ENCODE measurements at regions not wholly inside any gene's neighbourhood (a gene's known extent, or its start where the extent isn't known, plus 50 kb on each side); places are given as distances from the start of the nearest gene placed in this dataset.

DNA sequence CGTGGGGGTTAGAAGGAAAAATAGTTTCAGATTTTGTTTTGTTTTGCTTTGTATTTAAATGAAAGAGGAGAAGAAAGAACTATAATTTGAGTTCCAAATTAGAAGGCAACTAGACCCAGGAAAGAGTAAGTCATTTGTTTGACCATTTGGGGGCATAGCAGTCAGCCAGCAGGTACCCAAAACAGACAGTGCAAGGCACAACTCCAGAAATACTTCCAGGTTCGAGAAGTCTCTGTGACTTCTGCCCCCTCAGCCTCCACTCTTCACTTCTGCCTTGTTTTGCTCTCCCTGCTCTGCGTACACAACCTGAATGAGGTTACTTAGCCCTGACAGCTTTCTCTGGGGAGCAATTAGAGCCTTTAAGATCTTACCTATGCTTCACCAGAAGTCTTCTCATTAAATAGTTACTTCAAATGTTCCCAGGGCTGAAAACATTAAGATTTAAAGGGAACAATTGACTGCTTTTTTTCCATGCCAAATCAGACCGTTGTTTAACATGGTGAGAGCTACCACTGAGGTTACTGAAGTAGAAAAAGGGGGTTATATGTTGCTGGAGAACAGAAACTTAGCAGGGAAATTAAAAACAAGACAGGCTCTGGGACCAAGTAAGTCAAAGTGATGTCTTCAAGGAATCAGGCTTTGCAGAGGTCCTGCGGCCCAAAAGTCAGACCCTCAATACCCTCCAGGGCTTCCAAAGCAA, 216.9 kb downstream of the BCL11A start:
- Histone ChIP-seq H3K79me2 (ENCODE audit: insufficient read depth, low read length) (no peaks in the 10 kb centered on the region), H3K9me3 (ENCODE audit: low read depth, low read length) (no peaks in the 10 kb centered on the region), H2AFZ (ENCODE audit: low read length) (no peak overlapping the region), H3K36me3 (ENCODE audit: insufficient read depth, low read length) (no peaks in the 10 kb centered on the region), H3K27me3 (ENCODE audit: insufficient read depth, low read length) (no peaks in the 10 kb centered on the region), H3K4me3 (ENCODE audit: insufficient read depth, low read length) (no peak overlapping the region), H4K20me1 (ENCODE audit: insufficient read depth, low read length) (no peaks in the 10 kb centered on the region), H3K4me2 (ENCODE audit: insufficient read depth, low read length) (no peak overlapping the region), H3K27ac (ENCODE audit: low read depth, low read length) (no peak overlapping the region), H3K4me1 (ENCODE audit: insufficient read depth, low read length) (no peaks in the 10 kb centered on the region)
- DNase-seq (ENCODE audit: insufficient read length, low spot score, missing footprints) = peak; percentile 17
- TF ChIP-seq, protein P1, sequence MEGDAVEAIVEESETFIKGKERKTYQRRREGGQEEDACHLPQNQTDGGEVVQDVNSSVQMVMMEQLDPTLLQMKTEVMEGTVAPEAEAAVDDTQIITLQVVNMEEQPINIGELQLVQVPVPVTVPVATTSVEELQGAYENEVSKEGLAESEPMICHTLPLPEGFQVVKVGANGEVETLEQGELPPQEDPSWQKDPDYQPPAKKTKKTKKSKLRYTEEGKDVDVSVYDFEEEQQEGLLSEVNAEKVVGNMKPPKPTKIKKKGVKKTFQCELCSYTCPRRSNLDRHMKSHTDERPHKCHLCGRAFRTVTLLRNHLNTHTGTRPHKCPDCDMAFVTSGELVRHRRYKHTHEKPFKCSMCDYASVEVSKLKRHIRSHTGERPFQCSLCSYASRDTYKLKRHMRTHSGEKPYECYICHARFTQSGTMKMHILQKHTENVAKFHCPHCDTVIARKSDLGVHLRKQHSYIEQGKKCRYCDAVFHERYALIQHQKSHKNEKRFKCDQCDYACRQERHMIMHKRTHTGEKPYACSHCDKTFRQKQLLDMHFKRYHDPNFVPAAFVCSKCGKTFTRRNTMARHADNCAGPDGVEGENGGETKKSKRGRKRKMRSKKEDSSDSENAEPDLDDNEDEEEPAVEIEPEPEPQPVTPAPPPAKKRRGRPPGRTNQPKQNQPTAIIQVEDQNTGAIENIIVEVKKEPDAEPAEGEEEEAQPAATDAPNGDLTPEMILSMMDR (IDR thresholded peaks at IDR 0.05; ENCODE audit: extremely low read depth, low read depth, low read length) = no peak

GRCh38 chr2:60335533-60336237, 217.8 kb downstream of the BCL11A start:
- no peak for DNase-seq (ENCODE audit: insufficient read length, low spot score, missing footprints)
- H3K27me3 ChIP-seq (ENCODE audit: insufficient read depth, low read length) = no peaks in the 10 kb centered on the region
- H3K4me1 ChIP-seq (ENCODE audit: insufficient read depth, low read length) = no peaks in the 10 kb centered on the region
- TF ChIP-seq, protein P1 (IDR thresholded peaks at IDR 0.05; ENCODE audit: extremely low read depth, low read depth, low read length) = no peak
- H3K36me3 ChIP-seq (ENCODE audit: insufficient read depth, low read length) = no peaks in the 10 kb centered on the region
- no peaks in the 10 kb centered on the region for H3K79me2 ChIP-seq (ENCODE audit: insufficient read depth, low read length)
- no peak overlapping the region for H3K4me3 ChIP-seq (ENCODE audit: insufficient read depth, low read length)
- no peak overlapping the region for H3K27ac ChIP-seq (ENCODE audit: low read depth, low read length)
- H3K9me3 ChIP-seq (ENCODE audit: low read depth, low read length) = no peaks in the 10 kb centered on the region
- H3K4me2 ChIP-seq (ENCODE audit: insufficient read depth, low read length) = no peak overlapping the region
- H2AFZ ChIP-seq (ENCODE audit: low read length) = no peak overlapping the region
- no peaks in the 10 kb centered on the region for H4K20me1 ChIP-seq (ENCODE audit: insufficient read depth, low read length)

DNA sequence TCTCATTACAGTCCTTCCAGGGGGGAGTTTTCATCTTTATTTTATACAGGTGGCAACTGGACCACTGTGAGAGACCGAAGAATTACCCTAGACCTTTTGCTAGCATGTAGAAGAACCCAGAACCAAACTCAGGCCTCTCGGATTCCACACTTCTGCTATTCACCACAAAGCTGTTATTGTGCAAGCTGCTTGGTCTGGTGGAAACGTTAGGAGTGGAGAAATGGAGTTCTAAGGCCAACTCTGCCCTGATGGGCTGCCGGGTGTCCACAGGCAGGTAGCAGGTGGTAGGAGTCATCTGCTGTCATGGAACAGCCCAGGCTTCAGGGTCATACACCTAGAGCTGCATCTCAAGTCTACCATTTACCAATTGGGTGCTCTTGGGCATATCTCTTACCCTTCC, 218.8 kb downstream of the BCL11A start:
- Histone ChIP-seq H3K79me2 (ENCODE audit: insufficient read depth, low read length) (no peaks in the 10 kb centered on the region), H3K27ac (ENCODE audit: low read depth, low read length) (no peak overlapping the region), H3K4me3 (ENCODE audit: insufficient read depth, low read length) (no peak overlapping the region), H3K27me3 (ENCODE audit: insufficient read depth, low read length) (no peaks in the 10 kb centered on the region), H2AFZ (ENCODE audit: low read length) (no peak overlapping the region), H3K36me3 (ENCODE audit: insufficient read depth, low read length) (no peaks in the 10 kb centered on the region), H3K9me3 (ENCODE audit: low read depth, low read length) (no peaks in the 10 kb centered on the region), H3K4me2 (ENCODE audit: insufficient read depth, low read length) (no peak overlapping the region), H4K20me1 (ENCODE audit: insufficient read depth, low read length) (no peaks in the 10 kb centered on the region), H3K4me1 (ENCODE audit: insufficient read depth, low read length) (no peaks in the 10 kb centered on the region)
- TF ChIP-seq, protein P1 (IDR thresholded peaks at IDR 0.05; ENCODE audit: extremely low read depth, low read depth, low read length) = no peak
- DNase-seq (ENCODE audit: insufficient read length, low spot score, missing footprints) = no peak

GRCh38 chr2:60333264-60333663, 220.2 kb downstream of the BCL11A start:
- TF ChIP-seq, protein P1 (IDR thresholded peaks at IDR 0.05; ENCODE audit: extremely low read depth, low read depth, low read length) = no peak
- H2AFZ ChIP-seq (ENCODE audit: low read length) = no peak overlapping the region
- no peak overlapping the region for H3K4me2 ChIP-seq (ENCODE audit: insufficient read depth, low read length)
- H3K79me2 ChIP-seq (ENCODE audit: insufficient read depth, low read length) = no peaks in the 10 kb centered on the region
- H3K27ac ChIP-seq (ENCODE audit: low read depth, low read length) = no peak overlapping the region
- no peaks in the 10 kb centered on the region for H3K27me3 ChIP-seq (ENCODE audit: insufficient read depth, low read length)
- no peaks in the 10 kb centered on the region for H4K20me1 ChIP-seq (ENCODE audit: insufficient read depth, low read length)
- no peak overlapping the region for H3K4me3 ChIP-seq (ENCODE audit: insufficient read depth, low read length)
- H3K4me1 ChIP-seq (ENCODE audit: insufficient read depth, low read length) = no peaks in the 10 kb centered on the region
- no peaks in the 10 kb centered on the region for H3K36me3 ChIP-seq (ENCODE audit: insufficient read depth, low read length)
- no peak for DNase-seq (ENCODE audit: insufficient read length, low spot score, missing footprints)
- H3K9me3 ChIP-seq (ENCODE audit: low read depth, low read length) = no peaks in the 10 kb centered on the region

Data from osteoblast (primary cell).